GM18511 (cell line): ENCODE measurements at regions not wholly inside any gene's neighbourhood (a gene's known extent, or its start where the extent isn't known, plus 50 kb on each side); places are given as distances from the start of the nearest gene placed in this dataset.

Experiments used
- ATAC-seq: cut with Tn5 transposase; IDR thresholded peaks from one replicate; pipeline ENCODE4 v1.9.1; 2021; ENCODE audit warnings: mild to moderate bottlenecking, moderate library complexity; ENCODE audit not compliant: unreplicated experiment

DNA sequence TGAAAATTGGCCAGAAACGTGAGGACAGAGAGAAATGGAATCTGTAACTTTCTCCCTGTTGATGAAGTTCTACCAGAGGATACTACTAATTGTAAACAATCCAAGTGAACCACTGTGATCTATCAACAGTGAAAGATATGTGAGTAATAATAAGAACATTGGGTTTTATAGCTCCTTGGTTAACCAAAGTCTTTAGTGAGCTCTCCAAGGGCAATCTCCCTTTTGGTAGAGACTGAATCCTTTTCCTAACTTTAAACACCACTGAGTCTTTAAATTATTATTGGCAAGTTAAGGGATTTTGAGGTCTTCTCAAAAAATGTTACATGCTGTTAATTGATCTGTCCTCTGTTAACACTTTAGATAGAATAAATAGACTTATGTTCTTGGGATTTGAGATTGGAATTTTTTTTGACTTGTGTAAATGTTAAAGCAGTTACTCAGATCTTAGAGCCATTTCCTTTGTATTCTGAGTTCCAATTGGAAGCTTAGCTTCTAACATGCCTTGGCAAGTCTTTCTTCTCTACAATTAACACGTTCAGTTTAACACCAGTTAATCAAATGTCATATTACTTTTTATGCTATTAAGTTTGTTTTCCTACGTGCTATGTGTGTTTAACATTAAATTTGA lies 338.2 kb upstream of the DDHD1 start:
- ATAC-seq: no peak

DNA sequence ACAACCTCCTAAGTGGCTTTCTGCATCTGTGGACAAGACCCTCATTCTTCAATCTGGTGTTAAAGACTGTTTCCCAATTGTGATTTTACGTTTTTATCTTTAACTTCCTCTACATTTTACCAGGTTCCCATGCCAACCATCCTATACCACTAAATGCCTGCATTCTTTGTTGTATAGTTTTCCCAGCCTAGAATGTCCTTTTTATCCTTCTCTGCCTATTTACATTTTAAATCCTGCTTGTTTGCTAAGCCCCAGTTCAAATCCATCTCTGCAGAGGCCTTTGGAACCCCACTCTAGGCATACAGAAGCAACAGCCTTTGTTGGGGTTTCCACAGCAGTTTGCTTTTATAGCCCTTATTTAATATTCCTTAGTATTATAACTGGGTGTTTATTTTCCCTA lies 325.1 kb upstream of the DDHD1 start:
- ATAC-seq: no peak

GRCh38 chr14:53473480-53473879 lies 320.4 kb upstream of the DDHD1 start:
- no peak for ATAC-seq

GRCh38 chr14:53472306-53472705 lies 319.2 kb upstream of the DDHD1 start:
- no peak for ATAC-seq

- ATAC-seq: no peak
These were observed 317.4 kb upstream of the DDHD1 start for GRCh38 chr14:53470351-53471043.

- ATAC-seq: no peak
These were observed 315.8 kb upstream of the DDHD1 start for GRCh38 chr14:53468876-53469275.

DNA sequence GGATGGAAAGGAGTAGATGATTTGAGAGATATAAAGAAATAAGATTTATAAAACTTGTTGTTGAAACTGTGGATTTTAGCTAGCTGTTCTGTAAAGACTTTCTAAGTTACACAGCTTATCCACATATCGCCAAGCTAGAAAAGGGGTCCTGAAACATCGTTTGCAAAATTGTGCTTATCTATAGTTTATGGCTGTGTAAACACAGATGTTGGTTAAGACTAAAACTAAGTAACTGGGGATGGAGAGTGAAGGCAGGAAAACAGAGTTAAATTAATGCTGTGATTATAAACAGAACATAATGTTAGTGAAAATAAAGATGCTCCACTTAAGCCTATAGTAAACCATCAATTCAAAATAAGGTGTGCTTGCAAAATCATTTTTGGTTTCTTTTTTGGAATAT lies 311.3 kb upstream of the DDHD1 start:
- no peak for ATAC-seq

DNA sequence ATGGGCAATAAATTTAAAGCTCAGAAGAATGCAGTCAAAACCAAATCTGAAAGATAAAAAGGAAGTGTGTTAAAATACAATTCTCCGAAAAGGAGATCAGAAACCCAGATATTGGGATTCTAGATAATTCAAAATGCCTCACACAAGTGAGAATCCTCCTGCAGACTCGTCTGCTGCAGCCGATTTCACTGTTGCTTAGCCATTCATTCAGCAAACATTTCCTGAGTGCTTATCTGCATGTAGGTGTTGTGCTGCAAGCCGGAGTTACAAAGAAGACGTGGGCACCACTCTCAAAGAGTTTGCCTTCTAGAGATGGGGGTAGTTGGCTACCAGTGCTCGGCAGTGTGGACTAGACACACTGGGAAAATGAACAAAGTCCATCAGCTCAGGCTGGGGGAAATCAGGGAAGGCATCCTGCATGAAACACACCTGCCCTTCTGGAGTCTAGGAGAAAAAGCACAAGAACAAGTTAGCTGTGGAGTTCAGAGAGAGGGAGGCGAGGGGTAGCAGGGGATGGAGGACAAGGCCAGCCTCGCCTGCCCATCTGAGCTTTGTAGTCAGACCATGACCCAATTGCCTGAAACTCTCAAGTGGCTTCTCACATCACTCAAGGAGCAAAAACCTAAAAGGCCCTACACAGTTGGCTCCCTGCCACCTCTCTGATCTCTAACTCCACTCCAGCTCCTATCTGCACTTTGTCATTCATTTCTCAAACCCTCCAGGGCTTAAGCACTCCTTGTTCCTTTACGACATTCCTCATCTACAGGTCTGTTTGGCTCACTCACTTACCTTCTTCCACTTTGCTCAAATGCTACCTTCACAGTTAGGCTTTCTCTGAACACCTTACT lies 310.0 kb upstream of the DDHD1 start:
- no peak for ATAC-seq

GRCh38 chr14:53461858-53462257 lies 308.7 kb upstream of the DDHD1 start:
- ATAC-seq: no peak

DNA sequence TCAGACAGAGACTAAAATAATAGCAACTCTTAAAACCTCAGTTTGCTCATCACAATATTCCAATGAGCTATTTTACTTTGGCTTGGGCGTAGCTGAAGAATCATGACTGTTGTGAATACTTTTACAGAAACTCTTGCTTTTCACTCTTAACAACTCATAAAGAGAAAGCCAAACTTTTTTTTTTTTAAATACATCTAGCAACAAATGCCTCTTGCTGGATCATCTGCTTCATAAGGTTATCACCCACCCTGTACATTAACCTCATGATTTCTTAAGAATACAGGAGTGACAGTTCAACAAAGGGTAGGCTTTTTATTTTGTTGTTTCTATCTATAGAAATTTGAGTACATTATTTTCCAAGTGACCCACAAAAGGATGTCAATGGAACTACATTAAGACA lies 307.4 kb upstream of the DDHD1 start:
- ATAC-seq: no peak

GRCh38 chr14:53458368-53458814 lies 305.3 kb upstream of the DDHD1 start:
- ATAC-seq: no peak

DNA sequence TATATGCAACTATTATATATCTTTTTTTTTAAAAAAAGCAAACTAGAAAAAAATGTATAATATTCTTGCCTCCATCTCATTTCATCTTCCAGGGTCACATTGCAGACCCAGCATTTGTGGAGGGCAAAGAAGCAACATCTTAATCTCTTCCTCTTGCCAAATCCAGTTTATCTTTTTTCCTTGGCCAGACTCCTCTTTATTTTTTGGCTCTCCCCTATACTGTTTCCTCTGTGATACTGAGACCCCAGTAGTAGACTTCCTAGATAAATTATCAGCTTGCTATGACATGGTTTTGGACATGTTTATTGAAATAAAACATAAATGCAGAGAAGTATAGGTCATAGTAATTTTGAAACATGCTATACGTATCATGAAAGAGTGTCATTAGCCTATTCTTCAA lies 303.8 kb upstream of the DDHD1 start:
- ATAC-seq: no peak

DNA sequence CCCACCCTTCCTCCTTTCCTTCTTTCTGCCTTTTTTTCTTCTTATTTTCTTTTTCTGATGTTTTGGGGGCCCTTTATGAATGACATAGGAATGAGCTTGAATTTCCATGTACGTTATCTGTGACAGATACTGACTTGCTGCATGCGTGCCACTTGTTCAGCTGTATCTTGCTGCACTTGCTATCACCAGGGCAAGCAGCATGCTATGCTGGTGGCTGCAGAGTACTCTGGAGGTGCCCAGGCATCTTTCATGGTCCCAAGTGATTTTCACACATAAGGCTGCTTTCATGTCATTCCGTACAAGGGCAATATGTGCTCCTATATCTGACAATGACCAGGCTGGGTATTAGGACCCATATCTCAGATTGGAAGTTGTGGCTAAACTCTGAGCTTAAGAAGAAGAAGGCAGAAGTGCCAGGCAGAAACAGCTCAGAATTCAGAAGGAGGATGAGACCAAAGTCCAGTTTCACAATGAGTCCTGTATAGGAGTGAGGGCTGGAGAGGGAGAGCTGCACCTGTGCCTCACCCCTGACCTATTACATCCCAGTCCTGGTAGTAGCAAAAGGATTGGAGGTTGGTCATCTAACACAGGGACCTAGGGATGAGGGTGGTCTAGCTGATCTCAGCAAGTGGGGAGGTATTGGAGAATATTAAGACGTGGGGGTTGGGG lies 299.0 kb upstream of the DDHD1 start:
- no peak for ATAC-seq

DNA sequence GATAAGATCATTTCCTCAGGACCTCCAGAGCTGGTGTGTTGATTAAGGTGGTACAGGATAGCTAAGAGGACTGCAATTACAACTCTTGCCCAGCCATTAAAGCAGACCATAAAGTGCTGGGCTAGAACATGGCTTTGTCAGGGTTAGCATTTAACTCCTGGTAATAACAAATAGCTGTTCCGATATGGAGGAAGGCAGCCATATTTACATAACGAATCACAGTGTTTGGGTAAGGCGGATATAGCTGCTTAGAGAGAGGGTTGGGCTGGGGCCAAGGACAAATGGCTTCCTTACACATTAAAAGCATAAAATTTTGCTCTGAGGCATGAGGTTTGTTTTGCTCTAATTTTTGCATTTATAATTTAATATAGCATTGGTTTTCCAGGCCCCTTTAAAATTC lies 297.7 kb upstream of the DDHD1 start:
- ATAC-seq: no peak

DNA sequence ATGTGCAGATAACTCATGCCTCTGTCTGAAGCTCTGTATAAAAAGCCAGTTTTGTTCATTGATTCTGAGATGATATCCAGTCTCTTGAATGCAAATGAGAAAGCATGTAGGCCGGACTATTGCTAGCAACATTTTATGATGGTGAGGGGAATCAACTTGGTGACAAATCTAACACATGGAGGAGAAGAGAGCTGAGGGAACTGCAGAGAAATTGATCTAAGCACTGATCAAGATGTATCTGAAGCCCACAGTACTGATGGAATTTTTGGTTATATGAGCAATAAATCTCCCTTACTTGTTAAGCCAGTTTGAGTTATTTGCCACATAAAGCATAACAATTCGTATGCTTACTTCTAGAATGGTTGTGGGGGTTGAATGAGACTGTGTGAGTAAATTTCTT lies 295.6 kb upstream of the DDHD1 start:
- no peak for ATAC-seq

DNA sequence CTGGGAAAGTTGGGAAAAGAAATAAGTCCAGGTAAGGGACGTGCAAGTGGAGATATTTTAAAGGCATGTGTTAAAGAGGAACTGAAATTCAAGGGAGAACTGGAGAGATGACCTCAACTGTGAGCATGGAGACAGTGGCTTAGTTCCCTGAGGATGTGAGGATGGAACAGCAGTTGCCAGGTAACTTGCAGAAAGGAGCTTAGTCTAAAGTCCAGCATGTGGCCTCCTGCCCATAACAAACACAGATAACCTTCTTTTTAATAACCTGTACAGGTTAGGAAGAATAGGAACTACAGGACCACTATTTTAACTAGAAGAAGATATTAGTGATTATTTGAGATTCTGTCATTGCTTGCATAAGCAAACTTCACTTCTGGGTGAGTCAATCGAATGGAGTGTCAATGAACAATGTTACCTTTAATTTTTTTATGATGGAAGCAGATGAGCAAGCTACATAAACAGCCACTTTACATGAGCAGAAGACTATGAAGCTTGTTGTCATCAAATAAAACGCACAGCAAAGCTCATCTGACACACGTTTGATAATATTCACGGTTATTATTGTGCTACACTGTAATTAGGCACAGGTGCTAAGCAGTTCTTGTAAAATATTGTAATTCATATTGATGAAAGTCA lies 291.7 kb upstream of the DDHD1 start:
- ATAC-seq: no peak

DNA sequence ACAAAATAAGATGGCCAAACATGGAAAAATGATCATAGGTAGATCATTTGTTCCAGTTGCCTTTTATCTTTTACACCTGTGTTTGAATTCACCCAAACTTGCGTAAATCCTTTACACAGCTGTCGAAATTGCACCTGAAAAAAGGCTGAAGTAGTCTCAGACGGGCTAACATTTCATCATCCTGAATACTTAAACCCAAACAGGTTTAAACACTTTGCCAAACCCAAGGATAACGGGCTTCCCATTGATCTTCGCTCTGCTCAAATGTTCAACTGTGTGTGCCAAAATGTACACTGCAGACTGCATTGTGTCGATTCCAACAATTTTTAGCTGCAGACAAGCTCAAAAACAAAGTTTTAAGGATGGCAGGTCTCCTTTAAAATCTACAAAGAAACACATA lies 288.7 kb upstream of the DDHD1 start:
- ATAC-seq: no peak

DNA sequence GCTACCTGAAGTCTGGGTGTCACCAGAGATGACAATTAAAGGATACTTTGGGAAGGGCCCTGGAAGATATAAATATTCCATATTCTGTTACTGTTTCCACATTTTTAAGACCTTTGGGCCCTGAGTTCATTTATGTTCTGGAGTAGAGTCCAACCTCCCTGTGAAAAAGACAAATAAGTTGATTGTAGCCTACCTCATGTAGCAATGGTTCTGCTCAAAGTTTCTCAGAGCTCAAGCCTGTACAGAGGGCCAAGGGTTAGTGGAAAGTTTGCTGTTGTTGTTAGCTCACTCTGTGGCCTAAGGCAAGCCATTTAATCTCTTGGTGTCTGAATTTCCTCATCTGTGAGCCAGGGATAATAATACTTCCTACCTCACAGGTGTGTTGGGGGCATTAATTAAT lies 284.7 kb upstream of the DDHD1 start:
- ATAC-seq: no peak

- peak; percentile 70 for ATAC-seq
These were observed 279.3 kb upstream of the DDHD1 start for GRCh38 chr14:53432378-53432802.

DNA sequence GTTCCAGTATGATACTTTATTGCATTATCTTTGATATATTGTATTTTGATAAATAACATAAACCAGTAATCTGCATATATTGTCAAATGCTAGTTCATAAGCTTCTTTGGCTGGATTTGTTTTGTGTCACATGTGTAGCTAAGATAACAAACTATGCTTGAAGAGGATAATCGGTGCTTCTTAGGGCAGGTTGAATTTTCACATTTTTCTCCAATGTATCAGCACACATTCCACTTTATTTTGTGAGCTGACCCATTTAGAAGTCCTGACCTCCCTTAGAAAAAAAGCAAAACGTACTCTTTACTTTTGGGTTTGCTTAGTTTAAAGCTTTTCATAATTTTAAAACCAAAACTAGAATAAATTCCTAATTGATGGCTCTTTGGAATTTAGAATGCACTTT lies 277.7 kb upstream of the DDHD1 start:
- ATAC-seq: no peak
